Cardiac fibroblast (primary cell): ENCODE measurements at regions not wholly inside any gene's neighbourhood (a gene's known extent, or its start where the extent isn't known, plus 50 kb on each side); places are given as distances from the start of the nearest gene placed in this dataset.

Experiments
- DNase-seq, 2 donors: peaks; one replicate each; pipeline versions ENCODE4 v3.0.0 to v3.0.0-alpha.2; 2010; ENCODE audit warnings: low read depth in 2 of 2
- H3K4me3 ChIP-seq, 2 donors: replicated peaks in 1 of 2; 1 replicate in 1 of 2; 2 replicates in 1 of 2; pipeline ENCODE4 v1.5.1; 2011; ENCODE audit warnings: low read depth in 2 of 2, low read length in 2 of 2, mild to moderate bottlenecking in 2 of 2, moderate library complexity in 1 of 2
- TF ChIP-seq, protein P1 (sequence below): IDR thresholded peaks from one replicate; pipeline ENCODE4 v1.5.1; 2011; ENCODE audit warnings: low read depth, mild to moderate bottlenecking, low read length, inconsistent platforms

DNA sequence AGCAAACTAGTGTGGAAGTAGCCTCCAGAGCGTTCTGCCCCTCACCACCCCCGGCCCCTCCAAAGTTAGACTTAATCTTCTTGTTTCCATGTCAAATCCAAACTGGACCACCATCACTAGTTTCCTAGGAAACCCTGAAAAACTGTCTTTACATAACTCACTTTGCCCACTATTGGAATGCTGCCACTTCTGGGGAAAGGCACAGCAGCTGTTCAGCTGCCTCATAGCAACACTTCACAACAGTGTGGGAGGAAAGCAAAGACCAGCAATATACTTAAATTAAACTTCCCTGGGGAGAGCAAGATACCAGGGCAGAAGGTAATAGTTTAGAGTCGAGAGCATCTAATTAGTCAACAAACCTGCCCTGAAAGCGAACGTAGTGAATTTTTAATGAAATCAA is 452.2 kb downstream of the KCNJ2 start:
- DNase-seq: peak; percentile 6 to 28
- TF ChIP-seq, protein P1, sequence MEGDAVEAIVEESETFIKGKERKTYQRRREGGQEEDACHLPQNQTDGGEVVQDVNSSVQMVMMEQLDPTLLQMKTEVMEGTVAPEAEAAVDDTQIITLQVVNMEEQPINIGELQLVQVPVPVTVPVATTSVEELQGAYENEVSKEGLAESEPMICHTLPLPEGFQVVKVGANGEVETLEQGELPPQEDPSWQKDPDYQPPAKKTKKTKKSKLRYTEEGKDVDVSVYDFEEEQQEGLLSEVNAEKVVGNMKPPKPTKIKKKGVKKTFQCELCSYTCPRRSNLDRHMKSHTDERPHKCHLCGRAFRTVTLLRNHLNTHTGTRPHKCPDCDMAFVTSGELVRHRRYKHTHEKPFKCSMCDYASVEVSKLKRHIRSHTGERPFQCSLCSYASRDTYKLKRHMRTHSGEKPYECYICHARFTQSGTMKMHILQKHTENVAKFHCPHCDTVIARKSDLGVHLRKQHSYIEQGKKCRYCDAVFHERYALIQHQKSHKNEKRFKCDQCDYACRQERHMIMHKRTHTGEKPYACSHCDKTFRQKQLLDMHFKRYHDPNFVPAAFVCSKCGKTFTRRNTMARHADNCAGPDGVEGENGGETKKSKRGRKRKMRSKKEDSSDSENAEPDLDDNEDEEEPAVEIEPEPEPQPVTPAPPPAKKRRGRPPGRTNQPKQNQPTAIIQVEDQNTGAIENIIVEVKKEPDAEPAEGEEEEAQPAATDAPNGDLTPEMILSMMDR: no peak

DNA sequence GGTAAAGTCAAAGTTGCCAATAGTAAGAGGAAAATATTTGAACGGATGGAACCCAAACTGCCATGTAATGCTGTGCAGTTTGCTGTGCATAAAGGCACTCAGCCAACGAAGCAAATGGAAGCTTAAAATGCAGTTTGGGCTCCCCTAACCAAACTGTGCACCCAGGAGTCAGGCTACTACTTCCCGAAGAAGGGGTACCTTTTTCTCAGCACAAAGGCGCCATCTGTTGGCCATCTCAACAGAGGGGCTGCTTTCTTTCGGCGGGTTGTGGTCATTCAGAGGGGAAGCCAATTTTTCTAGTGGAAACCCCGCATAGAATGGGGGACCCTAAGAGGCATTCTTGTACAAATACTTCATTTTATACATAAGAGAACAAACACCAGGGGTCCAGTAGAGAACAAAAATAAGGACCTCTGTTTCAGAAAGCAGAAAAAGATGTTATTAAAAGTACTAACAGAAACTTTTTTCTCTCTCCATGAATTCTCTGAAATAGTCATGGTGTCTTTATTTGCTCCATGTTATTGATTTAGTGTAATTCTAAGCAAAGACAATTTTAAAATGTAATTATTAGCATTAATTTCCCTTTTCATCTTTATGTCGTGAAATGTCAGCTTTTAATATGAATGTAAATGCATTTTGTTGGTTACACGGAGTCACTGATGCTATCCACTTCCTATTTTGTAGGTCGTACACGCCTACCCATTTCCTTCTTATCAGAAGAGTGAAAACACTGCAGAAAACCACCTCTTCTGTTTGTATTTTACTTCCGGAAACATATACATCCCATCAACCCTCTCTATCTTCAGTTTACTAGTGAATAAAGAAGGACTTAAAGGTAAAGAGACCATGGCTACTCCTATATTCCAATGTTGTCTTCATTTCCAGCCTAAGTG is 453.3 kb downstream of the KCNJ2 start:
- TF ChIP-seq, protein P1: peak; percentile 59
- no peak overlapping the region for H3K4me3 ChIP-seq
- DNase-seq: peak; percentile 23 to 48

More for the DNA sequence above, 452.2 kb downstream of the KCNJ2 start:
- no peak overlapping the region for H3K4me3 ChIP-seq

DNA sequence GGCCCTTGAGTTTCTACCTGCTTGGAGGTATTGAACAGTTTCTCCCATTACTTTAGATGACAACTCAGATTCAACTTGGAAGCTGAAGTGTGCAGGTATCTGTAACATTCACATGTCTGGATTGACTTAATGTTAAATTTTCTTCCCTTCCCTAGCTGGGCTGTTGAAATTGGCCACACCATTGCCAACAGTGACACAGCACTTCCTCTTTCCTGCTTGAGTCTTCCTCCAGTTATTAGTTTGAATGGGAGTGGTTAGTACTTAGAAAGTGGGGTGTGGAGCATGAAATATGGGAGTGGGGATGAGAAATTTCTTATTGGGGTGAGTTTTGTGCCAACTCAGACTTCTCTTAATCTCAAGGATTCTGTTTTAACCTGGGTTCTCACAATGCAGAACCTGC is 454.9 kb downstream of the KCNJ2 start:
- no peak for DNase-seq
- TF ChIP-seq, protein P1: no peak
- H3K4me3 ChIP-seq: no peak overlapping the region

GRCh38 chr17:70629902-70630301 is 460.6 kb downstream of the KCNJ2 start:
- TF ChIP-seq, protein P1: peak; percentile 27
- peak; percentile 6 to 34 for DNase-seq
- no peak overlapping the region for H3K4me3 ChIP-seq

DNA sequence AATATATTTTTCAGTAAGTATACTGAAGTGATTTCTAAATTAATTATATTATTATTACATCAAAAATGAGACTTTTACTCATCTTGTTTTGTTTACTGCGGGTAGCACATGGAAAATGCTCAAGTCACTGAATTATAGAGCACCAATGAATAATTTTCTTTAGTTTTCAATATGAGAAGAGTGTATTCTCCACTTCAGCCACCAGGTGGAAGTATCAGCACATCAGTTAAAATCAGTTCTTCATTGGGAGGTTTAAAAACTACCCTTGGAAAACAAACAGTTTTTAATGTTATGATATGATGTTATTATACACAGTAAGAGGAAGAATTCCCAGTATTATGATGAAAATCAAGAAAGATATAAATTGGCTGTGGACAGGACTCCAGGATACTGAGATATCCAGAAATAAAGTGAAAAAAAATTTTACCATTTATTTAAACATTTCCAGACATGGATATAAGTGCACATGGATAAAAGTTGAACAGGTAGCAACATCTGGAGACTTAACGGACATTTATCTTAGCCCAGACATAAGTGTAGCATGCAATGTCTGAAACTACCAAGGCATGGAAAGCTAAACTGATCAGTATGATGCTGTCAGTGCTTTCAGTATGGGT is 467.3 kb downstream of the KCNJ2 start:
- TF ChIP-seq, protein P1: peak; percentile 65
- peak; percentile 59 to 62 for DNase-seq
- no peak overlapping the region for H3K4me3 ChIP-seq

DNA sequence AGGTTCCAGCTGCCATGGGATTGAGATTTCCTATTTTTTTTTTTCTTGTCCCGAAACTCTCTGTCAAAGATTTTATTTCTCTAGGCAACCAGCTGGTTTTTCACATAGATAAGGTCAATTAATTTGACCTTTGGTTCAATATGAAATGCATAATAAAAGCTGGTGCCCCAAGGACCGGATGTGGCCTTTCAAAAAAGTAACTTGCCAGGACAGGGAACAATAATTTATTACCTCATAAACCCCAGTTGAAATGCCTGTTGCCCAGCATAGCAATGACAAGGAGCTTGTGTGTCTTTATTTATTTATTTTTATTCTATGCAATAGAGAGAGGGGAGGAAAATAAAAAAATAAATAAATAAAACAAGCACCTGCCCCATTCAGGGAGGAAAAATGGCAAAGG is 472.7 kb downstream of the KCNJ2 start:
- TF ChIP-seq, protein P1: no peak
- no peak for DNase-seq
- no peak overlapping the region for H3K4me3 ChIP-seq
